Breast epithelium (tissue), 4 donors: ENCODE measurements at regions not wholly inside any gene's neighbourhood (a gene's known extent, or its start where the extent isn't known, plus 50 kb on each side); places are given as distances from the start of the nearest gene placed in this dataset.

Experiments used
- DNase-seq, 2 donors: peaks; one replicate each; pipeline ENCODE4 v3.0.0-alpha.2; 2019; ENCODE audit warnings: low spot score in 2 of 2
- H3K27ac ChIP-seq, 2 donors: fragments of 200-600 bp; sonication (generic) in 1 of 2; one replicate each; pipeline ENCODE4 v1.5.1; 2016 to 2019; ENCODE audit warnings: mild to moderate bottlenecking in 1 of 2
- H3K27me3 ChIP-seq, 2 donors: fragments of 200-600 bp; sonication (generic) in 1 of 2; one replicate each; pipeline versions ENCODE4 v1.5.1 to v1.6.0; 2017 to 2019; ENCODE audit warnings: control low read depth in 1 of 2, mild to moderate bottlenecking in 1 of 2
- H3K36me3 ChIP-seq: fragments of 200-600 bp; one replicate; pipeline ENCODE4 v1.5.1; 2019
- H3K4me1 ChIP-seq, 2 donors: fragments of 200-600 bp; sonication (generic); one replicate each; pipeline ENCODE4 v1.5.1; 2016 to 2019; ENCODE audit warnings: control low read depth in 1 of 2
- H3K4me3 ChIP-seq, 3 donors: fragments of 200-600 bp; sonication (generic); 1 replicate in 2 of 3; 2 replicates in 1 of 3; pipeline ENCODE4 v1.5.1; 2016 to 2019; ENCODE audit warnings: mild to moderate bottlenecking in 3 of 3, moderate library complexity in 2 of 3
- H3K9me3 ChIP-seq, 2 donors: fragments of 200-600 bp; sonication (generic) in 1 of 2; one replicate each; pipeline ENCODE4 v1.5.1; 2016 to 2019; ENCODE audit warnings: control low read depth in 1 of 2
- CTCF ChIP-seq, 3 donors: fragments of 450-650 bp; IDR thresholded peaks; one replicate each; pipeline ENCODE4 v1.5.1; 2016 to 2017; ENCODE audit warnings: antibody characterized with exemption in 3 of 3, mild to moderate bottlenecking in 3 of 3, moderate library complexity in 3 of 3
- POLR2A ChIP-seq: fragments of 450-650 bp; IDR thresholded peaks from one replicate; pipeline ENCODE4 v1.6.1; 2016; ENCODE audit warnings: antibody characterized with exemption, mild to moderate bottlenecking, moderate library complexity
- POLR2AphosphoS5 ChIP-seq, 3 donors: sonication (generic); formaldehyde crosslinking; IDR thresholded peaks; one replicate each; pipeline ENCODE4 v1.6.1; 2017; ENCODE audit warnings: antibody characterized with exemption in 3 of 3
- intact Hi-C: fragments of 100-400 bp; cut with DNase I; formaldehyde crosslinking; loops from one replicate; pipeline ENCODE4 v1.15.1; 2023; ENCODE audit warnings: low total_unique reads

GRCh38 chr13:86579662-86580061 lies 780.4 kb upstream of the SLITRK6 start:
- no peak overlapping the region for H3K4me3 ChIP-seq
- no peaks in the 10 kb centered on the region for H3K4me1 ChIP-seq
- TF ChIP-seq POLR2AphosphoS5 (IDR thresholded peaks at IDR 0.05) (no peak), CTCF (IDR thresholded peaks at IDR 0.05) (no peak), POLR2A (no peak)
- no peaks in the 10 kb centered on the region for H3K27me3 ChIP-seq
- intact Hi-C loops: no loop called here
- no peak for DNase-seq
- H3K36me3 ChIP-seq: no peaks in the 10 kb centered on the region
- H3K27ac ChIP-seq: no peak overlapping the region
- no peaks in the 10 kb centered on the region for H3K9me3 ChIP-seq

DNA sequence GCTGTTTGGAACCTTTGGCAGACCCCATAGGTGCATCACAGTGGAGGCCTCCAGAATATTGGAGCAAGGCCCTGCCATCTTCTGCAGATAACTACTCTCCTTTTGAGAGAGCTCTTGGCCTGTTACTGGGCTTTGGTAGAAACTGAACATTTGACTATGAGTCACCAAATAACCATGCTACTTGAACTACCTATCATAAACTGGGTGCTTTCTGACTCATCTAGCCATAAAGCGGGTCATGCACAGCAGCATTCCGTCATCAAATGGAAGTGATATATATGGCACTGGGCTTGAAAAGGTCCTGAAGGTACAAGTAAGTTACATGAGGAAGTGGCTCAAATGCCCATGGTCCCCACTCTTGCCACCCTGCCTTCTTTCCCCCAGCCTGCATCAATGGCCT lies 782.5 kb upstream of the SLITRK6 start:
- H3K4me3 ChIP-seq: no peak overlapping the region
- H3K4me1 ChIP-seq: no peaks in the 10 kb centered on the region
- H3K36me3 ChIP-seq: no peaks in the 10 kb centered on the region
- intact Hi-C loops: no loop called here
- no peak for TF ChIP-seq POLR2A
- no peak for TF ChIP-seq CTCF (IDR thresholded peaks at IDR 0.05)
- no peak for TF ChIP-seq POLR2AphosphoS5 (IDR thresholded peaks at IDR 0.05)
- no peaks in the 10 kb centered on the region for H3K9me3 ChIP-seq
- no peak overlapping the region for H3K27ac ChIP-seq
- H3K27me3 ChIP-seq: no peaks in the 10 kb centered on the region
- no peak for DNase-seq

DNA sequence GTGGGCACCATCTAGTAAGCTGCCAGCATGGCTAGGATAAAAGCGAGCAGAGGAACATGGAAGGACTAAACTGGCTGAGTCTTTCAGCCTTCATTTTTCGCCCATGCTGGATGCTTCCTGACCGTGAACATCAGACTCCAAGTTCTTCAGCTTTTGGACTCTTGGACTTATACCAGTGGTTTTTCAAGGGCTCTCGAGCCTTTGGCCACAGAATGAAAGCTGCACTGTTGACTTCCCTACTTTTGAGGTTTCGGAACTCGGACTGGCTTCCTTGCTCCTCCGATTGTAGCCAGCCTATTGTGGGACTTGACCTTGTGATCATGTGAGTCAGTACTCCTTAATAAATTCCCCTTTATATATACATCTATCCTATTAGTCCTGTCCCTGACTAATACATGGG lies 785.1 kb upstream of the SLITRK6 start:
- intact Hi-C loops: no loop called here
- no peak for TF ChIP-seq POLR2AphosphoS5 (IDR thresholded peaks at IDR 0.05)
- TF ChIP-seq CTCF (IDR thresholded peaks at IDR 0.05): no peak
- TF ChIP-seq POLR2A: no peak
- Histone ChIP-seq H3K9me3 (no peaks in the 10 kb centered on the region), H3K27me3 (no peaks in the 10 kb centered on the region), H3K36me3 (no peaks in the 10 kb centered on the region), H3K4me1 (no peaks in the 10 kb centered on the region), H3K4me3 (no peak overlapping the region), H3K27ac (no peak overlapping the region)
- no peak for DNase-seq

GRCh38 chr13:86585835-86586234 lies 786.6 kb upstream of the SLITRK6 start:
- Histone ChIP-seq H3K4me1 (no peaks in the 10 kb centered on the region), H3K4me3 (no peak overlapping the region), H3K9me3 (no peaks in the 10 kb centered on the region), H3K27me3 (no peaks in the 10 kb centered on the region), H3K36me3 (no peaks in the 10 kb centered on the region), H3K27ac (no peak overlapping the region)
- no peak for DNase-seq
- no peak for TF ChIP-seq POLR2A
- no peak for TF ChIP-seq CTCF (IDR thresholded peaks at IDR 0.05)
- TF ChIP-seq POLR2AphosphoS5 (IDR thresholded peaks at IDR 0.05): no peak
- intact Hi-C loops: no loop called here

GRCh38 chr13:86591862-86592261 lies 792.6 kb upstream of the SLITRK6 start:
- TF ChIP-seq CTCF (IDR thresholded peaks at IDR 0.05) (no peak), POLR2A (no peak), POLR2AphosphoS5 (IDR thresholded peaks at IDR 0.05) (no peak)
- H3K9me3 ChIP-seq: no peaks in the 10 kb centered on the region
- H3K4me3 ChIP-seq: no peak overlapping the region
- intact Hi-C loops: no loop called here
- H3K27ac ChIP-seq: no peak overlapping the region
- no peaks in the 10 kb centered on the region for H3K4me1 ChIP-seq
- DNase-seq: no peak
- no peaks in the 10 kb centered on the region for H3K27me3 ChIP-seq
- H3K36me3 ChIP-seq: no peaks in the 10 kb centered on the region
